Spinal cord (tissue), 9 donors: ENCODE measurements at regions not wholly inside any gene's neighbourhood (a gene's known extent, or its start where the extent isn't known, plus 50 kb on each side); places are given as distances from the start of the nearest gene placed in this dataset.

Source experiments
- DNase-seq, 6 donors: peaks; one replicate each; pipeline versions ENCODE4 v3.0.0 to v3.0.0-alpha.2; 2013 to 2015; ENCODE audit warnings: low spot score in 6 of 6, low read depth in 4 of 6
- H3K27ac ChIP-seq: one replicate; pipeline ENCODE4 v1.5.1; 2013; ENCODE audit warnings: low read depth, low read length, control low read depth
- H3K27me3 ChIP-seq: one replicate; pipeline ENCODE4 v1.6.1; 2013; ENCODE audit warnings: low read length; ENCODE audit not compliant: control insufficient read depth, insufficient read depth
- H3K36me3 ChIP-seq: one replicate; pipeline ENCODE4 v1.6.1; 2013; ENCODE audit warnings: low read length; ENCODE audit not compliant: control insufficient read depth, insufficient read depth
- H3K4me1 ChIP-seq: one replicate; pipeline ENCODE4 v1.6.1; 2013; ENCODE audit warnings: low read length; ENCODE audit not compliant: control insufficient read depth, insufficient read depth
- H3K4me3 ChIP-seq: one replicate; pipeline ENCODE4 v1.5.1; 2013; ENCODE audit warnings: low read depth, low read length, control low read depth
- H3K9me3 ChIP-seq: one replicate; pipeline ENCODE4 v1.6.1; 2013; ENCODE audit warnings: low read length; ENCODE audit not compliant: control insufficient read depth, insufficient read depth
- WGBS: methylation state at CpG from one replicate; pipeline ENCODE4 v1.1.5; 2013; ENCODE audit warnings: missing lambda C conversion rate; ENCODE audit not compliant: insufficient coverage; 5-methylcytosine and 5-hydroxymethylcytosine counted together
- donor health status: healthy.

- 100% methylated on average over 2 of the region's 2 CpGs for WGBS
- peaks cover 19% of the 10 kb centered on the region for H3K27me3 ChIP-seq
Observed at GRCh38 chr7:155407799-155408198, 50.1 kb upstream of the EN2 start.

More at GRCh38 chr7:155407799-155408198, 50.1 kb upstream of the EN2 start:
- DNase-seq = no peak
- Histone ChIP-seq H3K9me3 (no peaks in the 10 kb centered on the region), H3K36me3 (no peaks in the 10 kb centered on the region), H3K27ac (no peak overlapping the region), H3K4me3 (no peak overlapping the region), H3K4me1 (peaks cover 25% of the 10 kb centered on the region)
